Gastrocnemius medialis (tissue), 4 donors: ENCODE measurements at regions not wholly inside any gene's neighbourhood (a gene's known extent, or its start where the extent isn't known, plus 50 kb on each side); places are given as distances from the start of the nearest gene placed in this dataset.

Source experiments
- ATAC-seq, 2 donors: fragments of 150-250 bp; one replicate each; pipeline ENCODE4 v1.9.1; 2016
- DNase-seq, 2 donors: peaks; one replicate each; pipeline ENCODE4 v3.0.0-alpha.2; 2019
- H3K27ac ChIP-seq, 4 donors: fragments of 200-600 bp; sonication (generic); 1 replicate in 1 of 4; 2 replicates in 3 of 4; pipeline ENCODE4 v1.5.1; 2016 to 2018; ENCODE audit warnings: mild to moderate bottlenecking in 2 of 4, moderate library complexity in 1 of 4
- H3K27me3 ChIP-seq, 3 donors: fragments of 200-600 bp; sonication (generic) in 2 of 3; 1 replicate in 1 of 3; 2 replicates in 2 of 3; pipeline versions ENCODE4 v1.5.1 to v1.6.0; 2016 to 2019; ENCODE audit warnings: mild to moderate bottlenecking in 1 of 3, moderate library complexity in 1 of 3
- H3K36me3 ChIP-seq, 2 donors: fragments of 200-600 bp; sonication (generic) in 1 of 2; one replicate each; pipeline ENCODE4 v1.5.1; 2017 to 2018
- H3K4me1 ChIP-seq, 2 donors: fragments of 200-600 bp; sonication (generic) in 1 of 2; one replicate each; pipeline ENCODE4 v1.5.1; 2016 to 2017; ENCODE audit warnings: mild to moderate bottlenecking in 2 of 2
- H3K4me3 ChIP-seq, 4 donors: fragments of 200-600 bp; sonication (generic) in 3 of 4; 1 replicate in 1 of 4; 2 replicates in 3 of 4; pipeline ENCODE4 v1.5.1; 2016 to 2019; ENCODE audit warnings: mild to moderate bottlenecking in 2 of 4
- H3K9me3 ChIP-seq, 3 donors: fragments of 200-600 bp; sonication (generic) in 2 of 3; 1 replicate in 1 of 3; 2 replicates in 2 of 3; pipeline ENCODE4 v1.5.1; 2016 to 2019
- CTCF ChIP-seq, 5 experiments: fragments of 450-650 bp in 3 of 5; fragments of 200-600 bp in 2 of 5; sonication (generic) in 2 of 5; IDR thresholded peaks in 4 of 5; conservative IDR thresholded peaks in 1 of 5; 1 replicate in 4 of 5; 2 replicates in 1 of 5; pipeline ENCODE4 v1.5.1; 2016 to 2019; ENCODE audit warnings: antibody characterized with exemption in 5 of 5, mild to moderate bottlenecking in 3 of 5, moderate library complexity in 3 of 5
- POLR2A ChIP-seq, 2 donors: fragments of 450-650 bp; IDR thresholded peaks; one replicate each; pipeline ENCODE4 v1.6.1; 2017; ENCODE audit warnings: antibody characterized with exemption in 2 of 2, mild to moderate bottlenecking in 2 of 2, moderate library complexity in 2 of 2
- in situ Hi-C, 4 donors: fragments of 200-750 bp; cut with MboI; loops; one replicate each; pipeline versions ENCODE4 v1.15.0 to v1.8.0; 2017; ENCODE audit warnings: low sequenced_read_pairs in 4 of 4
- intact Hi-C: fragments of 100-400 bp; cut with DNase I; formaldehyde crosslinking; loops from one replicate; pipeline ENCODE4 v1.15.1; 2023; ENCODE audit warnings: low total_unique reads

GRCh38 chr2:12037301-12037700 is 290.9 kb downstream of the LPIN1 start:
- H3K27me3 ChIP-seq, result no peaks in the 10 kb centered on the region
- no peaks in the 10 kb centered on the region for H3K4me1 ChIP-seq
- H3K36me3 ChIP-seq, result no peaks in the 10 kb centered on the region
- H3K4me3 ChIP-seq, result no peak overlapping the region
- no peak for ATAC-seq
- no peak overlapping the region for H3K27ac ChIP-seq
- intact Hi-C loops (no loop called here), in situ Hi-C loops (no loop called here)
- no peaks in the 10 kb centered on the region for H3K9me3 ChIP-seq
- TF ChIP-seq POLR2A (IDR thresholded peaks at IDR 0.05) (no peak), CTCF (IDR thresholded peaks at IDR 0.05 in 4 of 5, conservative IDR thresholded peaks at IDR 0.05 in 1 of 5) (no peak)
- DNase-seq, result no peak

- Histone ChIP-seq H3K4me3 (no peak overlapping the region), H3K36me3 (no peaks in the 10 kb centered on the region), H3K4me1 (no peaks in the 10 kb centered on the region), H3K9me3 (no peaks in the 10 kb centered on the region), H3K27me3 (no peaks in the 10 kb centered on the region), H3K27ac (no peak overlapping the region)
- intact Hi-C loops (no loop called here), in situ Hi-C loops (no loop called here)
- no peak for ATAC-seq
- TF ChIP-seq POLR2A (IDR thresholded peaks at IDR 0.05) (no peak), CTCF (IDR thresholded peaks at IDR 0.05 in 4 of 5, conservative IDR thresholded peaks at IDR 0.05 in 1 of 5) (no peak)
- no peak for DNase-seq
Observed at GRCh38 chr2:12041236-12041635, 294.8 kb downstream of the LPIN1 start.

- TF ChIP-seq CTCF (IDR thresholded peaks at IDR 0.05 in 4 of 5, conservative IDR thresholded peaks at IDR 0.05 in 1 of 5) (no peak), POLR2A (IDR thresholded peaks at IDR 0.05) (no peak)
- no peak for ATAC-seq
- in situ Hi-C loops, result no loop called here
- no peaks in the 10 kb centered on the region for H3K27me3 ChIP-seq
- intact Hi-C loops, result no loop called here
- H3K27ac ChIP-seq, result no peak overlapping the region
- H3K9me3 ChIP-seq, result no peaks in the 10 kb centered on the region
- no peak overlapping the region for H3K4me3 ChIP-seq
- no peaks in the 10 kb centered on the region for H3K36me3 ChIP-seq
- no peak for DNase-seq
- H3K4me1 ChIP-seq, result no peaks in the 10 kb centered on the region
Observed at GRCh38 chr2:12043131-12043530, 296.7 kb downstream of the LPIN1 start.

- Histone ChIP-seq H3K4me3 (no peak overlapping the region), H3K27ac (no peak overlapping the region), H3K36me3 (no peaks in the 10 kb centered on the region), H3K9me3 (no peaks in the 10 kb centered on the region), H3K27me3 (no peaks in the 10 kb centered on the region), H3K4me1 (no peaks in the 10 kb centered on the region)
- intact Hi-C loops, result no loop called here
- TF ChIP-seq CTCF (IDR thresholded peaks at IDR 0.05 in 4 of 5, conservative IDR thresholded peaks at IDR 0.05 in 1 of 5), result no peak
- TF ChIP-seq POLR2A (IDR thresholded peaks at IDR 0.05), result no peak
- in situ Hi-C loops, result no loop called here
- DNase-seq (no peak), ATAC-seq (no peak)
Observed at GRCh38 chr2:12044857-12045256, 298.4 kb downstream of the LPIN1 start.

- Histone ChIP-seq H3K27ac (no peak overlapping the region), H3K36me3 (no peaks in the 10 kb centered on the region), H3K4me3 (no peak overlapping the region), H3K9me3 (no peaks in the 10 kb centered on the region), H3K4me1 (no peaks in the 10 kb centered on the region), H3K27me3 (no peaks in the 10 kb centered on the region)
- intact Hi-C loops (no loop called here), in situ Hi-C loops (no loop called here)
- TF ChIP-seq POLR2A (IDR thresholded peaks at IDR 0.05), result no peak
- TF ChIP-seq CTCF (IDR thresholded peaks at IDR 0.05 in 4 of 5, conservative IDR thresholded peaks at IDR 0.05 in 1 of 5), result no peak
- no peak for ATAC-seq
- no peak for DNase-seq
Observed at GRCh38 chr2:12045864-12046291, 299.4 kb downstream of the LPIN1 start.
